GM12874 (cell line): ENCODE measurements at regions not wholly inside any gene's neighbourhood (a gene's known extent, or its start where the extent isn't known, plus 50 kb on each side); places are given as distances from the start of the nearest gene placed in this dataset.

Source experiments
- CTCF ChIP-seq: IDR thresholded peaks from 2 replicates; pipeline ENCODE4 v1.5.1; 2011; ENCODE audit warnings: low read depth, mild to moderate bottlenecking, control low read depth, low read length, moderate library complexity; ENCODE audit not compliant: insufficient read depth

- peak; percentile 93 for TF ChIP-seq CTCF
Observed at GRCh38 chr14:106586098-106586704, 1059.8 kb downstream of the TMEM121 start.

GRCh38 chr14:106592115-106592852, 1065.9 kb downstream of the TMEM121 start:
- peak; percentile 17; the same call in 1 of the 2 replicates for TF ChIP-seq CTCF

- TF ChIP-seq CTCF: no peak
Observed at GRCh38 chr14:106599209-106599608, 1072.8 kb downstream of the TMEM121 start.

GRCh38 chr14:106605548-106606448, 1079.4 kb downstream of the TMEM121 start:
- TF ChIP-seq CTCF: peak; percentile 92

- no peak for TF ChIP-seq CTCF
Observed at GRCh38 chr14:106606936-106607335, 1080.6 kb downstream of the TMEM121 start.

GRCh38 chr14:106610691-106611090, 1084.3 kb downstream of the TMEM121 start:
- no peak for TF ChIP-seq CTCF

GRCh38 chr14:106613256-106613655, 1086.9 kb downstream of the TMEM121 start:
- no peak for TF ChIP-seq CTCF
